Neural cell (in vitro differentiated cells): ENCODE measurements at regions not wholly inside any gene's neighbourhood (a gene's known extent, or its start where the extent isn't known, plus 50 kb on each side); places are given as distances from the start of the nearest gene placed in this dataset.

ENCODE experiments used
- H2AFZ ChIP-seq: fragments of 200-600, 300-800 bp; sonication (generic), shearing (Covaris generic); 2 replicates; pipeline ENCODE4 v1.6.0; 2014; ENCODE audit warnings: low read depth, mild to moderate bottlenecking, antibody characterized with exemption, low read length, moderate library complexity
- H3F3A ChIP-seq: fragments of 200-600 bp; shearing (Covaris generic); 2 replicates; pipeline ENCODE4 v1.6.1; 2016; ENCODE audit warnings: mild to moderate bottlenecking, moderate library complexity, mixed read lengths, antibody characterized with exemption, low read length; ENCODE audit not compliant: insufficient read depth, poor library complexity, severe bottlenecking
- H3K27ac ChIP-seq: fragments of 200-600, 300-800 bp; sonication (generic), shearing (Covaris generic); 2 replicates; pipeline ENCODE4 v1.5.1; 2014; ENCODE audit warnings: mild to moderate bottlenecking, low read length, moderate library complexity
- H3K27me3 ChIP-seq: fragments of 300-800, 200-600 bp; sonication (generic), shearing (Covaris generic); 2 replicates; pipeline ENCODE4 v1.6.0; 2014; ENCODE audit warnings: mild to moderate bottlenecking, low read depth, low read length, moderate library complexity; ENCODE audit not compliant: insufficient read depth
- H3K36me3 ChIP-seq: fragments of 300-800, 200-600 bp; sonication (generic), shearing (Covaris generic); 2 replicates; pipeline ENCODE4 v1.5.1; 2014; ENCODE audit warnings: mild to moderate bottlenecking, antibody characterized with exemption, low read length, moderate library complexity; ENCODE audit not compliant: insufficient read depth
- H3K4me2 ChIP-seq: fragments of 300-800, 200-600 bp; sonication (generic), shearing (Covaris generic); 2 replicates; pipeline ENCODE4 v1.6.0; 2014; ENCODE audit warnings: mild to moderate bottlenecking, low read length
- H3K4me3 ChIP-seq: fragments of 300-800, 200-600 bp; sonication (generic), shearing (Covaris generic); 2 replicates; pipeline ENCODE4 v1.5.1; 2014; ENCODE audit warnings: mild to moderate bottlenecking, low read length, moderate library complexity
- H3K79me2 ChIP-seq: fragments of 200-600 bp; shearing (Covaris generic); replicated peaks from 2 replicates; pipeline ENCODE4 v1.6.0; 2014; ENCODE audit warnings: mild to moderate bottlenecking, low read length, moderate library complexity; ENCODE audit not compliant: insufficient read depth
- H3K9ac ChIP-seq: fragments of 300-800, 200-600 bp; sonication (generic), shearing (Covaris generic); 2 replicates; pipeline ENCODE4 v1.6.1; 2016; ENCODE audit warnings: mild to moderate bottlenecking, low read length, mixed read lengths
- H3K9me2 ChIP-seq: fragments of 200-600 bp; shearing (Covaris generic); 2 replicates; pipeline ENCODE4 v1.6.1; 2016; ENCODE audit warnings: mild to moderate bottlenecking, low read length, mixed read lengths; ENCODE audit not compliant: insufficient read depth
- H3K9me3 ChIP-seq: fragments of 200-600, 300-800 bp; sonication (generic), shearing (Covaris generic); 2 replicates; pipeline ENCODE4 v1.6.1; 2016; ENCODE audit warnings: mild to moderate bottlenecking, mixed run types, low read length, moderate library complexity, mixed read lengths
- H4K20me1 ChIP-seq: fragments of 200-600 bp; shearing (Covaris generic); 2 replicates; pipeline ENCODE4 v1.6.1; 2016; ENCODE audit warnings: mild to moderate bottlenecking, mixed run types; ENCODE audit not compliant: insufficient read depth
- EP300 ChIP-seq: fragments of 450-650 bp; conservative IDR thresholded peaks from 2 replicates; pipeline ENCODE4 v1.6.1; 2014; ENCODE audit warnings: antibody characterized with exemption, mild to moderate bottlenecking, moderate library complexity; ENCODE audit not compliant: poor library complexity, severe bottlenecking
- EZH2 ChIP-seq: fragments of 200-600, 300-800 bp; shearing (Covaris generic), sonication (generic); IDR thresholded peaks from 2 replicates; pipeline ENCODE4 v1.6.1; 2014; ENCODE audit warnings: antibody characterized with exemption, low read length, borderline replicate concordance, mild to moderate bottlenecking; ENCODE audit not compliant: insufficient read depth, poor library complexity, severe bottlenecking
- MXI1 ChIP-seq: fragments of 450-650 bp; conservative IDR thresholded peaks from 2 replicates; pipeline ENCODE4 v1.6.1; 2014; ENCODE audit warnings: antibody characterized with exemption, mild to moderate bottlenecking; ENCODE audit not compliant: poor library complexity, severe bottlenecking
- POLR2AphosphoS5 ChIP-seq: IDR thresholded peaks from 2 replicates; pipeline ENCODE4 v1.6.1; 2012
- RAD21 ChIP-seq: fragments of 450-650 bp; conservative IDR thresholded peaks from 2 replicates; pipeline ENCODE4 v1.6.1; 2014; ENCODE audit warnings: antibody characterized with exemption, mild to moderate bottlenecking, moderate library complexity
- REST ChIP-seq: IDR thresholded peaks from 2 replicates; pipeline ENCODE4 v1.6.1; 2012; ENCODE audit warnings: borderline replicate concordance
- SMC3 ChIP-seq: fragments of 450-650 bp; conservative IDR thresholded peaks from 2 replicates; pipeline ENCODE4 v1.6.1; 2014; ENCODE audit warnings: antibody characterized with exemption, mild to moderate bottlenecking, moderate library complexity; ENCODE audit not compliant: poor library complexity
- TAF1 ChIP-seq: IDR thresholded peaks from 2 replicates; pipeline ENCODE4 v1.6.1; 2012; ENCODE audit warnings: low read depth
- TF ChIP-seq, protein P1 (sequence below): fragments of 450-650 bp; IDR thresholded peaks from 2 replicates; pipeline ENCODE4 v1.5.1; 2014; ENCODE audit warnings: antibody characterized with exemption, mild to moderate bottlenecking, moderate library complexity; ENCODE audit not compliant: poor library complexity, severe bottlenecking

DNA sequence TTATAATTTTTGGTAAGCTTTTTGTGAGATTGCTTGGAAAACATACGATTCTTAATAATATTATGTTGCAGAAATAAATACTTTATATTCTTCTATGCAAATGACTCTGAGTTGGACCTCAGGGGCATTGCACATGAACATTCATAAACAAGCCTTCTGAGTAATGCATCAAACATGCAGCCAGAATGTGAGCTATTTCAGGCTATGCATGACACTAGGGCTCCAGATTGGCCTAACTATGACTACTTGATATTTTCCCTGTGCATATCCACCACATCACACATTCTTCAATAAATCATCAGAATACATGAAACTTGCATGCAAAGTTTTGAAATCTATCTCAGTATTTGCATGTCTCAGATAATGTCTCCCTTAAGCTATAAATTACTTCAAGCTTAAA, 560.1 kb downstream of the CDY2B start:
- H3K27me3 ChIP-seq, result no peaks in the 10 kb centered on the region
- H3K27ac ChIP-seq, result no peak overlapping the region
- H3K9ac ChIP-seq, result no peak overlapping the region
- TF ChIP-seq POLR2AphosphoS5, result no peak
- no peak for TF ChIP-seq REST
- TF ChIP-seq EP300, result no peak
- TF ChIP-seq, protein P1, sequence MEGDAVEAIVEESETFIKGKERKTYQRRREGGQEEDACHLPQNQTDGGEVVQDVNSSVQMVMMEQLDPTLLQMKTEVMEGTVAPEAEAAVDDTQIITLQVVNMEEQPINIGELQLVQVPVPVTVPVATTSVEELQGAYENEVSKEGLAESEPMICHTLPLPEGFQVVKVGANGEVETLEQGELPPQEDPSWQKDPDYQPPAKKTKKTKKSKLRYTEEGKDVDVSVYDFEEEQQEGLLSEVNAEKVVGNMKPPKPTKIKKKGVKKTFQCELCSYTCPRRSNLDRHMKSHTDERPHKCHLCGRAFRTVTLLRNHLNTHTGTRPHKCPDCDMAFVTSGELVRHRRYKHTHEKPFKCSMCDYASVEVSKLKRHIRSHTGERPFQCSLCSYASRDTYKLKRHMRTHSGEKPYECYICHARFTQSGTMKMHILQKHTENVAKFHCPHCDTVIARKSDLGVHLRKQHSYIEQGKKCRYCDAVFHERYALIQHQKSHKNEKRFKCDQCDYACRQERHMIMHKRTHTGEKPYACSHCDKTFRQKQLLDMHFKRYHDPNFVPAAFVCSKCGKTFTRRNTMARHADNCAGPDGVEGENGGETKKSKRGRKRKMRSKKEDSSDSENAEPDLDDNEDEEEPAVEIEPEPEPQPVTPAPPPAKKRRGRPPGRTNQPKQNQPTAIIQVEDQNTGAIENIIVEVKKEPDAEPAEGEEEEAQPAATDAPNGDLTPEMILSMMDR, result no peak
- no peaks in the 10 kb centered on the region for H3K79me2 ChIP-seq
- H3K4me3 ChIP-seq, result no peak overlapping the region
- no peaks in the 10 kb centered on the region for H3K9me2 ChIP-seq
- H3K4me2 ChIP-seq, result no peak overlapping the region
- no peak overlapping the region for H2AFZ ChIP-seq
- H3K9me3 ChIP-seq, result no peaks in the 10 kb centered on the region
- H4K20me1 ChIP-seq, result no peaks in the 10 kb centered on the region
- no peaks in the 10 kb centered on the region for H3K36me3 ChIP-seq
- no peaks in the 10 kb centered on the region for H3F3A ChIP-seq

- no peak overlapping the region for H3K4me3 ChIP-seq
- no peak overlapping the region for H3K9ac ChIP-seq
- H3K27me3 ChIP-seq, result no peaks in the 10 kb centered on the region
- no peaks in the 10 kb centered on the region for H3K9me2 ChIP-seq
- TF ChIP-seq SMC3 (no peak), EP300 (no peak), POLR2AphosphoS5 (no peak), EZH2 (no peak), RAD21 (no peak), REST (no peak), MXI1 (no peak), TAF1 (no peak)
- TF ChIP-seq, protein P1, result no peak
- no peak overlapping the region for H3K4me2 ChIP-seq
- H3K9me3 ChIP-seq, result no peaks in the 10 kb centered on the region
- H3K79me2 ChIP-seq, result no peaks in the 10 kb centered on the region
- no peak overlapping the region for H2AFZ ChIP-seq
- H3K27ac ChIP-seq, result no peak overlapping the region
- H4K20me1 ChIP-seq, result no peaks in the 10 kb centered on the region
- H3K36me3 ChIP-seq, result no peaks in the 10 kb centered on the region
- no peaks in the 10 kb centered on the region for H3F3A ChIP-seq
These were observed 561.4 kb downstream of the CDY2B start for GRCh38 chrY:17318631-17319030.
